B cell (primary cell): ENCODE measurements at regions not wholly inside any gene's neighbourhood (a gene's known extent, or its start where the extent isn't known, plus 50 kb on each side); places are given as distances from the start of the nearest gene placed in this dataset.

Experiments
- EZH2 ChIP-seq: IDR thresholded peaks from 2 replicates; pipeline ENCODE4 v1.6.1; 2012; ENCODE audit warnings: borderline replicate concordance, low read depth, mild to moderate bottlenecking, moderate library complexity, low read length; ENCODE audit not compliant: insufficient read depth, poor library complexity, severe bottlenecking
- TF ChIP-seq, protein P1 (sequence below): fragments of 200-600 bp; IDR thresholded peaks from one replicate; pipeline ENCODE4 v1.8.0; 2022; ENCODE audit warnings: antibody characterized with exemption, mild to moderate bottlenecking

GRCh38 chr1:4267381-4268261 is 367.5 kb upstream of the C1orf174 start:
- TF ChIP-seq, protein P1, sequence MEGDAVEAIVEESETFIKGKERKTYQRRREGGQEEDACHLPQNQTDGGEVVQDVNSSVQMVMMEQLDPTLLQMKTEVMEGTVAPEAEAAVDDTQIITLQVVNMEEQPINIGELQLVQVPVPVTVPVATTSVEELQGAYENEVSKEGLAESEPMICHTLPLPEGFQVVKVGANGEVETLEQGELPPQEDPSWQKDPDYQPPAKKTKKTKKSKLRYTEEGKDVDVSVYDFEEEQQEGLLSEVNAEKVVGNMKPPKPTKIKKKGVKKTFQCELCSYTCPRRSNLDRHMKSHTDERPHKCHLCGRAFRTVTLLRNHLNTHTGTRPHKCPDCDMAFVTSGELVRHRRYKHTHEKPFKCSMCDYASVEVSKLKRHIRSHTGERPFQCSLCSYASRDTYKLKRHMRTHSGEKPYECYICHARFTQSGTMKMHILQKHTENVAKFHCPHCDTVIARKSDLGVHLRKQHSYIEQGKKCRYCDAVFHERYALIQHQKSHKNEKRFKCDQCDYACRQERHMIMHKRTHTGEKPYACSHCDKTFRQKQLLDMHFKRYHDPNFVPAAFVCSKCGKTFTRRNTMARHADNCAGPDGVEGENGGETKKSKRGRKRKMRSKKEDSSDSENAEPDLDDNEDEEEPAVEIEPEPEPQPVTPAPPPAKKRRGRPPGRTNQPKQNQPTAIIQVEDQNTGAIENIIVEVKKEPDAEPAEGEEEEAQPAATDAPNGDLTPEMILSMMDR, result no peak
- TF ChIP-seq EZH2, result no peak
